ENCODE measurements at regions not wholly inside any gene's neighbourhood (a gene's known extent, or its start where the extent isn't known, plus 50 kb on each side); places are given as distances from the start of the nearest gene placed in this dataset.

GRCh38 chr4:58499182-58499581, 1389.0 kb upstream of the IGFBP7 start:
- Histone ChIP-seq H3K4me2 (ENCODE audit: control insufficient read depth, insufficient read depth) (no peak overlapping the region), H2AFZ (ENCODE audit: control insufficient read depth, low read depth, low read length) (no peak overlapping the region), H3K79me2 (ENCODE audit: control insufficient read depth, insufficient read depth, low read length) (no peaks in the 10 kb centered on the region), H3K4me1 (ENCODE audit: control insufficient read depth, insufficient read depth, low read length) (no peaks in the 10 kb centered on the region), H3K27ac (ENCODE audit: control insufficient read depth, insufficient read depth) (no peak overlapping the region), H3K4me3 (no peak overlapping the region), H3K36me3 (ENCODE audit: control insufficient read depth in 2 of 2, insufficient read depth in 2 of 2, low read length in 1 of 2) (no peaks in the 10 kb centered on the region), H3K9ac (ENCODE audit: control insufficient read depth, insufficient read depth, low read length) (no peak overlapping the region), H4K20me1 (ENCODE audit: control insufficient read depth, insufficient read depth) (no peaks in the 10 kb centered on the region), H3K27me3 (replicated peaks in 1 of 2; ENCODE audit: control insufficient read depth in 2 of 2, insufficient read depth in 2 of 2, low read length in 1 of 2) (no peaks in the 10 kb centered on the region), H3K9me3 (replicated peaks; ENCODE audit: control insufficient read depth, insufficient read depth, low read length) (no peaks in the 10 kb centered on the region)
- DNase-seq (ENCODE audit: low read depth, low spot score) (no peak), FAIRE-seq (no peak), ATAC-seq (no peak)
- BruUV-seq (replicated peaks) = no TSS peak
- SMC1A ChIA-PET (ENCODE audit: uncharacterized antibody, unreplicated experiment) = no interaction called here
- RAD21 ChIA-PET (ENCODE audit: unreplicated experiment) = no interaction called here
- no peak for TF ChIP-seq IRF3 (IDR thresholded peaks at IDR 0.05)
- TF ChIP-seq TCF7 (IDR thresholded peaks at IDR 0.05; ENCODE audit: borderline replicate concordance) = no peak
- TF ChIP-seq MTA3 (IDR thresholded peaks at IDR 0.05; ENCODE audit: borderline replicate concordance, low read length) = no peak
- TF ChIP-seq, protein P1, sequence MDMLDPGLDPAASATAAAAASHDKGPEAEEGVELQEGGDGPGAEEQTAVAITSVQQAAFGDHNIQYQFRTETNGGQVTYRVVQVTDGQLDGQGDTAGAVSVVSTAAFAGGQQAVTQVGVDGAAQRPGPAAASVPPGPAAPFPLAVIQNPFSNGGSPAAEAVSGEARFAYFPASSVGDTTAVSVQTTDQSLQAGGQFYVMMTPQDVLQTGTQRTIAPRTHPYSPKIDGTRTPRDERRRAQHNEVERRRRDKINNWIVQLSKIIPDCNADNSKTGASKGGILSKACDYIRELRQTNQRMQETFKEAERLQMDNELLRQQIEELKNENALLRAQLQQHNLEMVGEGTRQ (IDR thresholded peaks at IDR 0.05; ENCODE audit: borderline replicate concordance, low read depth, low read length) = no peak
- TF ChIP-seq BCL11A (IDR thresholded peaks at IDR 0.05; ENCODE audit: low read depth, low read length) = no peak
- TF ChIP-seq PAX5 (IDR thresholded peaks at IDR 0.05; ENCODE audit: borderline replicate concordance, low read depth, low read length) = no peak
- CTCF ChIA-PET = no interaction called here
- POLR2A ChIA-PET = no interaction called here
- intact Hi-C loops (cut with micrococcal nuclease; ENCODE audit: unreplicated experiment) = no loop called here
- in situ Hi-C loops (cut with MboI) = no loop called here

DNA sequence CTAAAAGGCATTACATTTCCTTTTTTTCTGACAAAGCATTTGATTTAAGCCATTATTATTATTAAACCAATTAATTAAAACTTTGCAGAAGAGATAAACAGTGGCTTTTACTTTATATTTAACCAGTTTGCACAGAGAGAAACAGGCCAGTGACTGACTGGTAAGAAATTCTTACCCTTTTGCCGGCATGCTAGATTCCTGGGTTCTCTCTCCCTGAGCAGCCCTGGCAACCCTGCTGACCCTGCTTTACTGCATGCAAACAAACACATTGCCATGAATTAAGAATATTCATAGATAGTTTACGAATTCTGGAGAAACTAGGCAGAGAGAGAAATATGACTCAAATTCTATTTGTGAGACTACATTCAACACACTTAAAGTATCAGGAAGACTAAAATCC, 1381.4 kb upstream of the IGFBP7 start:
- Histone ChIP-seq H3K27me3 (replicated peaks in 1 of 2; ENCODE audit: control insufficient read depth in 2 of 2, insufficient read depth in 2 of 2, low read length in 1 of 2) (no peaks in the 10 kb centered on the region), H2AFZ (ENCODE audit: control insufficient read depth, low read depth, low read length) (no peak overlapping the region), H3K79me2 (ENCODE audit: control insufficient read depth, insufficient read depth, low read length) (no peaks in the 10 kb centered on the region), H3K9ac (ENCODE audit: control insufficient read depth, insufficient read depth, low read length) (no peak overlapping the region), H3K9me3 (replicated peaks; ENCODE audit: control insufficient read depth, insufficient read depth, low read length) (no peaks in the 10 kb centered on the region), H3K36me3 (ENCODE audit: control insufficient read depth in 2 of 2, insufficient read depth in 2 of 2, low read length in 1 of 2) (no peaks in the 10 kb centered on the region), H3K27ac (ENCODE audit: control insufficient read depth, insufficient read depth) (no peak overlapping the region), H3K4me2 (ENCODE audit: control insufficient read depth, insufficient read depth) (no peak overlapping the region), H4K20me1 (ENCODE audit: control insufficient read depth, insufficient read depth) (no peaks in the 10 kb centered on the region), H3K4me3 (no peak overlapping the region), H3K4me1 (ENCODE audit: control insufficient read depth, insufficient read depth, low read length) (no peaks in the 10 kb centered on the region)
- SMC1A ChIA-PET (ENCODE audit: uncharacterized antibody, unreplicated experiment) = no interaction called here
- no peak for FAIRE-seq
- RAD21 ChIA-PET (ENCODE audit: unreplicated experiment) = no interaction called here
- no peak for DNase-seq (ENCODE audit: low read depth, low spot score)
- WGBS (ENCODE audit: insufficient coverage, insufficient replicate concordance, low lambda C conversion rate, missing lambda C conversion rate) = 19% methylated on average over 2 of the region's 2 CpGs
- intact Hi-C loops (cut with micrococcal nuclease; ENCODE audit: unreplicated experiment) = no loop called here
- in situ Hi-C loops (cut with MboI) = no loop called here
- POLR2A ChIA-PET = no interaction called here
- ATAC-seq = no peak
- CTCF ChIA-PET = no interaction called here
- BruUV-seq (replicated peaks) = no TSS peak
- TF ChIP-seq NFIC (IDR thresholded peaks at IDR 0.05; ENCODE audit: low read depth, low read length) (no peak), YY1 (IDR thresholded peaks at IDR 0.05; ENCODE audit: low read depth, low read length) (no peak), RCOR1 (conservative IDR thresholded peaks at IDR 0.05; ENCODE audit: low read depth, low read length) (no peak), CREB1 (IDR thresholded peaks at IDR 0.05; ENCODE audit: low read depth) (no peak), NBN (IDR thresholded peaks at IDR 0.05) (no peak)

Data from GM12878 (cell line).